Prostate gland (tissue), 2 donors: ENCODE measurements at regions not wholly inside any gene's neighbourhood (a gene's known extent, or its start where the extent isn't known, plus 50 kb on each side); places are given as distances from the start of the nearest gene placed in this dataset.

Source experiments
- CTCF ChIP-seq, 4 experiments: fragments of 200-600 bp in 2 of 4; fragments of 450-650 bp in 2 of 4; sonication (generic) in 2 of 4; IDR thresholded peaks; 1 replicate in 3 of 4; 2 replicates in 1 of 4; pipeline ENCODE4 v1.5.1; 2016 to 2019; ENCODE audit warnings: antibody characterized with exemption in 4 of 4, mild to moderate bottlenecking in 2 of 4, moderate library complexity in 2 of 4
- POLR2A ChIP-seq: fragments of 450-650 bp; IDR thresholded peaks from one replicate; pipeline ENCODE4 v1.6.1; 2016; ENCODE audit warnings: antibody characterized with exemption, mild to moderate bottlenecking
- POLR2AphosphoS5 ChIP-seq: sonication (generic); formaldehyde crosslinking; IDR thresholded peaks from one replicate; pipeline ENCODE4 v1.6.1; 2017; ENCODE audit warnings: antibody characterized with exemption

- no peak for TF ChIP-seq POLR2A
- TF ChIP-seq CTCF (IDR thresholded peaks at IDR 0.05) = no peak
- TF ChIP-seq POLR2AphosphoS5 = no peak
Measured at GRCh38 chrX:67289055-67289499, 254.7 kb upstream of the AR start.
